Stimulated activated CD8-positive, alpha-beta memory T cell treated with anti-CD3 and anti-CD28 coated beads, Interleukin-4, amount 100 ng/mL, for 4 hours (primary cell): ENCODE measurements at regions not wholly inside any gene's neighbourhood (a gene's known extent, or its start where the extent isn't known, plus 50 kb on each side); places are given as distances from the start of the nearest gene placed in this dataset.
"Not testable (repeated sequence)": the region's sequence is repeated elsewhere in the genome, so short reads cannot be mapped to it uniquely, and the experiment has no call there.

Experiments used
- DNase-seq, 2 donors: peaks; one replicate each; pipeline ENCODE4 v3.0.0-alpha.2; 2020; ENCODE audit warnings: low read depth in 2 of 2, low spot score in 1 of 2

- DNase-seq, result no peak
Observed at GRCh38 chr2:14459786-14460325, 172.7 kb upstream of the LRATD1 start.

GRCh38 chr2:14475994-14476393 lies 156.5 kb upstream of the LRATD1 start:
- no peak for DNase-seq

GRCh38 chr2:14479486-14479885 lies 153.0 kb upstream of the LRATD1 start:
- DNase-seq, result no peak

GRCh38 chr2:14480120-14480519 lies 152.4 kb upstream of the LRATD1 start:
- no peak for DNase-seq

- no peak for DNase-seq
Observed at GRCh38 chr2:14480906-14481305, 151.6 kb upstream of the LRATD1 start.

- DNase-seq, result no peak
Observed at GRCh38 chr2:14492920-14493503, 139.5 kb upstream of the LRATD1 start.

- no peak for DNase-seq
Observed at GRCh38 chr2:14494759-14495158, 137.8 kb upstream of the LRATD1 start.

- no peak for DNase-seq
Observed at GRCh38 chr2:14501061-14501460, 131.5 kb upstream of the LRATD1 start.

- not testable (repeated sequence) for DNase-seq
Observed at GRCh38 chr2:14506955-14507354, 125.6 kb upstream of the LRATD1 start.

GRCh38 chr2:14511541-14511940 lies 121.0 kb upstream of the LRATD1 start:
- no peak for DNase-seq

- no peak for DNase-seq
Observed at GRCh38 chr2:14513903-14514302, 118.6 kb upstream of the LRATD1 start.

- DNase-seq, result no peak
Observed at GRCh38 chr2:14516844-14517243, 115.7 kb upstream of the LRATD1 start.

GRCh38 chr2:14517731-14518130 lies 114.8 kb upstream of the LRATD1 start:
- no peak for DNase-seq

GRCh38 chr2:14520385-14520945 lies 112.1 kb upstream of the LRATD1 start:
- no peak for DNase-seq

- no peak for DNase-seq
Observed at GRCh38 chr2:14524041-14524802, 108.3 kb upstream of the LRATD1 start.

- no peak for DNase-seq
Observed at GRCh38 chr2:14524803-14525080, 107.8 kb upstream of the LRATD1 start.

- DNase-seq, result no peak
Observed at GRCh38 chr2:14530506-14530905, 102.0 kb upstream of the LRATD1 start.

GRCh38 chr2:14533131-14533757 lies 99.3 kb upstream of the LRATD1 start:
- no peak for DNase-seq

GRCh38 chr2:14535156-14535555 lies 97.4 kb upstream of the LRATD1 start:
- DNase-seq, result no peak

GRCh38 chr2:14536976-14537375 lies 95.5 kb upstream of the LRATD1 start:
- DNase-seq, result no peak

GRCh38 chr2:14540015-14540414 lies 92.5 kb upstream of the LRATD1 start:
- no peak for DNase-seq

- DNase-seq, result no peak
Observed at GRCh38 chr2:14543284-14543683, 89.2 kb upstream of the LRATD1 start.
